ENCODE measurements at regions not wholly inside any gene's neighbourhood (a gene's known extent, or its start where the extent isn't known, plus 50 kb on each side); places are given as distances from the start of the nearest gene placed in this dataset.

DNA sequence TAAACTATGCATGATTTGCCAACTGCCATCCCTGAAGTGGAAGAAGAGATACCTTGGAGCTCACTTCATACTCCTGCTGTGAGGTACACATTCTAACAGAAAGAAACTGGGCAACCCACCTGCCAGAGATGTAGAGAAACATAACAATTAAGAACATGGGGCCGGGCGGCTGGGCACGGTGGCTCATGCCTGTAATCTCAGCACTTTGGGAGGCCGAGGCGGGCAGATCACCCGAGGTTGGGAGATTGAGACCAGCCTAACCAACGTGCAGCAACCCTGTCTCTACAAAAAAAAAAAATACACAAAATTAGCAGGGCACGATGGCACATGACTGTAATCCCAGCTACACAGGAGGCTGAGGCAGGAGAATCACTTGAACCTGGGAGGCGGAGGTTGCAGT is 402.6 kb upstream of the ANKRD30A start:
- CTCF ChIA-PET = interaction anchor here (1.1 kb wide), 1 partner anchor 1109 kb away, joined by 4 read pairs; no protein-coding TSS in a partner anchor
- POLR2A ChIA-PET = no interaction called here
- Histone ChIP-seq H3K36me3 (ENCODE audit: control insufficient read depth in 2 of 2, extremely low read depth in 1 of 2, insufficient read depth in 2 of 2, low read length in 2 of 2) (no peaks in the 10 kb centered on the region), H3K9ac (replicated peaks; ENCODE audit: extremely low read depth, insufficient read depth, low read length) (no peak overlapping the region), H3K27me3 (ENCODE audit: control insufficient read depth in 2 of 2, insufficient read depth in 2 of 2, low read length in 2 of 2) (peaks cover 0 to 3% of the 10 kb centered on the region in 2 experiments), H2AFZ (ENCODE audit: low read depth, low read length) (no peak overlapping the region), H3K4me3 (replicated peaks in 1 of 3; ENCODE audit: insufficient read depth in 1 of 3, low read depth in 1 of 3, low read length in 3 of 3) (no peak overlapping the region), H3K4me1 (ENCODE audit: control insufficient read depth, extremely low read depth, insufficient read depth, low read length) (no peaks in the 10 kb centered on the region), H3K79me2 (ENCODE audit: control insufficient read depth, insufficient read depth, low read length) (no peaks in the 10 kb centered on the region), H3K9me3 (replicated peaks; ENCODE audit: control insufficient read depth, insufficient read depth, low read length) (no peaks in the 10 kb centered on the region), H4K20me1 (replicated peaks; ENCODE audit: control insufficient read depth, extremely low read depth, insufficient read depth, low read length) (no peaks in the 10 kb centered on the region), H3K27ac (ENCODE audit: insufficient read depth, low read depth, low read length) (no peak overlapping the region), H3K4me2 (ENCODE audit: insufficient read depth, low read length) (no peak overlapping the region), H3K9me1 (replicated peaks; ENCODE audit: control insufficient read depth, extremely low read depth, insufficient read depth, low read length) (no peaks in the 10 kb centered on the region)
- dilution Hi-C loops (cut with MboI; ENCODE audit: extremely low pct_ligation_motif_present, low sequenced_read_pairs) = no loop called here
- intact Hi-C loops (cut with micrococcal nuclease) = no loop called here
- DNase-seq (ENCODE audit: low read depth, low spot score) (no peak), FAIRE-seq (no peak)
- TF ChIP-seq MYC (IDR thresholded peaks at IDR 0.05; ENCODE audit: low read depth, low read length) = no peak
- TF ChIP-seq, protein P1, sequence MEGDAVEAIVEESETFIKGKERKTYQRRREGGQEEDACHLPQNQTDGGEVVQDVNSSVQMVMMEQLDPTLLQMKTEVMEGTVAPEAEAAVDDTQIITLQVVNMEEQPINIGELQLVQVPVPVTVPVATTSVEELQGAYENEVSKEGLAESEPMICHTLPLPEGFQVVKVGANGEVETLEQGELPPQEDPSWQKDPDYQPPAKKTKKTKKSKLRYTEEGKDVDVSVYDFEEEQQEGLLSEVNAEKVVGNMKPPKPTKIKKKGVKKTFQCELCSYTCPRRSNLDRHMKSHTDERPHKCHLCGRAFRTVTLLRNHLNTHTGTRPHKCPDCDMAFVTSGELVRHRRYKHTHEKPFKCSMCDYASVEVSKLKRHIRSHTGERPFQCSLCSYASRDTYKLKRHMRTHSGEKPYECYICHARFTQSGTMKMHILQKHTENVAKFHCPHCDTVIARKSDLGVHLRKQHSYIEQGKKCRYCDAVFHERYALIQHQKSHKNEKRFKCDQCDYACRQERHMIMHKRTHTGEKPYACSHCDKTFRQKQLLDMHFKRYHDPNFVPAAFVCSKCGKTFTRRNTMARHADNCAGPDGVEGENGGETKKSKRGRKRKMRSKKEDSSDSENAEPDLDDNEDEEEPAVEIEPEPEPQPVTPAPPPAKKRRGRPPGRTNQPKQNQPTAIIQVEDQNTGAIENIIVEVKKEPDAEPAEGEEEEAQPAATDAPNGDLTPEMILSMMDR (IDR thresholded peaks at IDR 0.05; ENCODE audit: extremely low read depth in 1 of 2, insufficient read depth in 1 of 2, low read depth in 1 of 2, low read length in 2 of 2) = no peak
- no peak for TF ChIP-seq POLR2AphosphoS5 (IDR thresholded peaks at IDR 0.05; ENCODE audit: insufficient read depth, low read depth, low read length)
- TF ChIP-seq EZH2 (IDR thresholded peaks at IDR 0.05; ENCODE audit: borderline replicate concordance, low read depth, low read length, severe bottlenecking) = no peak
- no peak for TF ChIP-seq FOS (IDR thresholded peaks at IDR 0.05; ENCODE audit: borderline replicate concordance, insufficient read depth, low read length)
- no peak for TF ChIP-seq POLR2A (IDR thresholded peaks at IDR 0.05; ENCODE audit: low read depth, low read length)
- TF ChIP-seq, protein P2, sequence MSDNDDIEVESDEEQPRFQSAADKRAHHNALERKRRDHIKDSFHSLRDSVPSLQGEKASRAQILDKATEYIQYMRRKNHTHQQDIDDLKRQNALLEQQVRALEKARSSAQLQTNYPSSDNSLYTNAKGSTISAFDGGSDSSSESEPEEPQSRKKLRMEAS (IDR thresholded peaks at IDR 0.05; ENCODE audit: insufficient read depth, insufficient read length) = no peak
- TF ChIP-seq GATA2 (IDR thresholded peaks at IDR 0.05; ENCODE audit: insufficient read depth, insufficient read length, low read depth, low read length) = no peak
- TF ChIP-seq JUN (IDR thresholded peaks at IDR 0.05; ENCODE audit: borderline replicate concordance, insufficient read depth, insufficient read length, low read depth) = no peak
- no TSS peak for BruUV-seq (replicated peaks)

Measured in endothelial cell of umbilical vein (primary cell).